ENCODE measurements at regions not wholly inside any gene's neighbourhood (a gene's known extent, or its start where the extent isn't known, plus 50 kb on each side); places are given as distances from the start of the nearest gene placed in this dataset.
"Not testable (repeated sequence)": the region's sequence is repeated elsewhere in the genome, so short reads cannot be mapped to it uniquely, and the experiment has no call there.

DNA sequence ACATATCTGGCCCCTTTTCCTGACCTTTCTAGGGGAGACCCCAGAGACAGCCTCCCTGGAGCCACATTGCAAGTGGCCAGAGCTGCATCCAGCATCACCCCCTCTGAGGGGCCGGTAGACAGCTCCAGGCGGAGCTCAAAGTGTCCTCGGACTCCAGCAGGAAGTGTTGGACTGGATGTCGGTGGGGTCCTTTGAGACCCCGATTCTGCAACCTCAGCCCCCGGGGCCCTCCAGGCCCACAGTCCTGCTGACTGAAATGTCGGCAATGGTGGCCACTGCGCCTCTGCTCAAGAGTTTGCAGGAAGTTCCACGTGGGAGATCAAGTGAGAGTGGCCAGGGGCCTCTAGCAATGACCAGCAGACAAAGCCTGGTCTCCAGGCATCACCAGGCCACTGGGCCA lies 115.9 kb upstream of the FOXD4L5 start:
- DNase-seq (ENCODE audit: low read depth): no peak
- POLR2A ChIA-PET: no interaction called here
- CTCF ChIA-PET: no interaction called here

GRCh38 chr9:65397763-65398719 lies 113.0 kb upstream of the FOXD4L5 start:
- DNase-seq (ENCODE audit: low read depth); POLR2A ChIA-PET; H3K36me3 ChIP-seq (ENCODE audit: control insufficient read depth, insufficient read depth, low read length); H3K4me3 ChIP-seq (ENCODE audit: low read depth, low read length); H3K27me3 ChIP-seq (ENCODE audit: control insufficient read depth, insufficient read depth, low read length); CTCF ChIA-PET: not testable (repeated sequence)

More for the DNA sequence above, 115.9 kb upstream of the FOXD4L5 start:
- no peaks in the 10 kb centered on the region for H3K27me3 ChIP-seq (ENCODE audit: control insufficient read depth, insufficient read depth, low read length)
- TF ChIP-seq, protein P1, sequence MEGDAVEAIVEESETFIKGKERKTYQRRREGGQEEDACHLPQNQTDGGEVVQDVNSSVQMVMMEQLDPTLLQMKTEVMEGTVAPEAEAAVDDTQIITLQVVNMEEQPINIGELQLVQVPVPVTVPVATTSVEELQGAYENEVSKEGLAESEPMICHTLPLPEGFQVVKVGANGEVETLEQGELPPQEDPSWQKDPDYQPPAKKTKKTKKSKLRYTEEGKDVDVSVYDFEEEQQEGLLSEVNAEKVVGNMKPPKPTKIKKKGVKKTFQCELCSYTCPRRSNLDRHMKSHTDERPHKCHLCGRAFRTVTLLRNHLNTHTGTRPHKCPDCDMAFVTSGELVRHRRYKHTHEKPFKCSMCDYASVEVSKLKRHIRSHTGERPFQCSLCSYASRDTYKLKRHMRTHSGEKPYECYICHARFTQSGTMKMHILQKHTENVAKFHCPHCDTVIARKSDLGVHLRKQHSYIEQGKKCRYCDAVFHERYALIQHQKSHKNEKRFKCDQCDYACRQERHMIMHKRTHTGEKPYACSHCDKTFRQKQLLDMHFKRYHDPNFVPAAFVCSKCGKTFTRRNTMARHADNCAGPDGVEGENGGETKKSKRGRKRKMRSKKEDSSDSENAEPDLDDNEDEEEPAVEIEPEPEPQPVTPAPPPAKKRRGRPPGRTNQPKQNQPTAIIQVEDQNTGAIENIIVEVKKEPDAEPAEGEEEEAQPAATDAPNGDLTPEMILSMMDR (IDR thresholded peaks at IDR 0.05; ENCODE audit: insufficient read depth, low read depth, low read length): no peak
- no peaks in the 10 kb centered on the region for H3K36me3 ChIP-seq (ENCODE audit: control insufficient read depth, insufficient read depth, low read length)
- H3K4me3 ChIP-seq (ENCODE audit: low read depth, low read length): no peak overlapping the region

GRCh38 chr9:65397226-65397625 lies 112.2 kb upstream of the FOXD4L5 start:
- POLR2A ChIA-PET; CTCF ChIA-PET; H3K27me3 ChIP-seq (ENCODE audit: control insufficient read depth, insufficient read depth, low read length); H3K36me3 ChIP-seq (ENCODE audit: control insufficient read depth, insufficient read depth, low read length); H3K4me3 ChIP-seq (ENCODE audit: low read depth, low read length); DNase-seq (ENCODE audit: low read depth): not testable (repeated sequence)

DNA sequence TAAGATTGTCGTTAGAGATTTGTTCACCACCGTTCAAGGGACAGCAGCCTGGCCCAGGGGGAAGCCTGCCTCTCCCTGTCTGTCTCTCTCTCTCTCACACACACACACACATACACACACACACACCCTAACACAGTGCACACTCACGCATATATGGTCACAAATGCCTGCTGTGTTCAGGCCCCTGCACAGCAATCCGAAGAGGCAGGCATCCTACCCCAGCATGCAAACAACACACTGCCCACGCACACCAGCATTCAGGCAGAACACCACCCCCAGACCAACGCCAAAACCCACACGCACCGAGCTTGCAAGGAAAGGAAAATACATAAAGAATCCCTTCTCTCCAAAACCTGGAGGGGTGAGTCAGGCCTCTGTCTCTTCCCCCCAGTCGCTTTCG lies 111.6 kb upstream of the FOXD4L5 start:
- POLR2A ChIA-PET; H3K27me3 ChIP-seq (ENCODE audit: control insufficient read depth, insufficient read depth, low read length); CTCF ChIA-PET; H3K4me3 ChIP-seq (ENCODE audit: low read depth, low read length); DNase-seq (ENCODE audit: low read depth); H3K36me3 ChIP-seq (ENCODE audit: control insufficient read depth, insufficient read depth, low read length): not testable (repeated sequence)

DNA sequence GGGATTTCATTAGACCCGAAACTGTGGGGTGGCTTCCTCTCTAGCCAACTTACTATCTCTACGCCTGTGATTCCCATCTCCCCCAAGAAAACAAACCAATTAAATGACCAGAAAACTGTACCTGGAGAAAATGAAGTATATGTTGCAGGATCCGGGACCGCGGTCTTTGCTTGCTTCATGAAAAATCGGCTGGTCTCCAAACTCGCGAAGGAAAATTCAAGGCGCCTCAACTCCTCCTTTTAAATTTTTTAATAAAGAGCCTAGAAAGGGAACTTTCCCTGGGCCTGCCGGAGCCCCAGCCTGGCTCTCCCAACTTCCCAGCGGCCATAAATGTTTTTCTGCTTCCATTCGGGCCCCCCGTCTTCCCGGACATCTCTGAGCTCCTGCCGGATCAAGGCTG lies 110.8 kb upstream of the FOXD4L5 start:
- H3K27me3 ChIP-seq (ENCODE audit: control insufficient read depth, insufficient read depth, low read length); H3K4me3 ChIP-seq (ENCODE audit: low read depth, low read length); CTCF ChIA-PET; DNase-seq (ENCODE audit: low read depth); POLR2A ChIA-PET; H3K36me3 ChIP-seq (ENCODE audit: control insufficient read depth, insufficient read depth, low read length): not testable (repeated sequence)

- POLR2A ChIA-PET; CTCF ChIA-PET; DNase-seq (ENCODE audit: low read depth); H3K4me3 ChIP-seq (ENCODE audit: low read depth, low read length); H3K36me3 ChIP-seq (ENCODE audit: control insufficient read depth, insufficient read depth, low read length); H3K27me3 ChIP-seq (ENCODE audit: control insufficient read depth, insufficient read depth, low read length): not testable (repeated sequence)
Observed at GRCh38 chr9:65395121-65395520, 110.1 kb upstream of the FOXD4L5 start.

GRCh38 chr9:65393111-65393810 lies 108.3 kb upstream of the FOXD4L5 start:
- DNase-seq (ENCODE audit: low read depth); POLR2A ChIA-PET; H3K4me3 ChIP-seq (ENCODE audit: low read depth, low read length); H3K27me3 ChIP-seq (ENCODE audit: control insufficient read depth, insufficient read depth, low read length); H3K36me3 ChIP-seq (ENCODE audit: control insufficient read depth, insufficient read depth, low read length); CTCF ChIA-PET: not testable (repeated sequence)

GRCh38 chr9:65392611-65393010 lies 107.6 kb upstream of the FOXD4L5 start:
- DNase-seq (ENCODE audit: low read depth); CTCF ChIA-PET; H3K4me3 ChIP-seq (ENCODE audit: low read depth, low read length); H3K27me3 ChIP-seq (ENCODE audit: control insufficient read depth, insufficient read depth, low read length); POLR2A ChIA-PET; H3K36me3 ChIP-seq (ENCODE audit: control insufficient read depth, insufficient read depth, low read length): not testable (repeated sequence)

- DNase-seq (ENCODE audit: low read depth); POLR2A ChIA-PET; H3K27me3 ChIP-seq (ENCODE audit: control insufficient read depth, insufficient read depth, low read length); CTCF ChIA-PET; H3K4me3 ChIP-seq (ENCODE audit: low read depth, low read length); H3K36me3 ChIP-seq (ENCODE audit: control insufficient read depth, insufficient read depth, low read length): not testable (repeated sequence)
Observed at GRCh38 chr9:65389710-65390109, 104.7 kb upstream of the FOXD4L5 start.

DNA sequence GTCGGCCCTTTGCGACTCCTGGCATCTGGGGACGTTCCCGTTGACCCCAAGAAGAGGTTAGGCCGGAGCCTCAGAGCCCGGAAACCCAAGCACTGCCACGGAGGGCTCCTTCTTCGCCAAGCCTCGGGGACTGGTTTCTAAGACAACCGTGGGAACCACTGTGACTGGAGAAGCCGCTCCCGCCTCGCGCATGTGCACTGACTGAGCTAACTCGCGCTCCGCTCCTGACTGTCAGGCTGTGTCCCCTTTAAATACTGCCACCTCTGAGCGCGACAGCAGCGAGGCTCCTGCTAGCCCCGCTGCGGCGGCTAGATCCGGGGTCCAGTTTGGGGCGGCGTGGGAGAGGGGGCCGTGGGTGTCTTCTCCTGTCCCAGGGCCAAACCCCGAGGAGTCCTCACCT lies 104.2 kb upstream of the FOXD4L5 start:
- DNase-seq (ENCODE audit: low read depth); H3K36me3 ChIP-seq (ENCODE audit: control insufficient read depth, insufficient read depth, low read length); CTCF ChIA-PET; H3K4me3 ChIP-seq (ENCODE audit: low read depth, low read length); POLR2A ChIA-PET; H3K27me3 ChIP-seq (ENCODE audit: control insufficient read depth, insufficient read depth, low read length): not testable (repeated sequence)

DNA sequence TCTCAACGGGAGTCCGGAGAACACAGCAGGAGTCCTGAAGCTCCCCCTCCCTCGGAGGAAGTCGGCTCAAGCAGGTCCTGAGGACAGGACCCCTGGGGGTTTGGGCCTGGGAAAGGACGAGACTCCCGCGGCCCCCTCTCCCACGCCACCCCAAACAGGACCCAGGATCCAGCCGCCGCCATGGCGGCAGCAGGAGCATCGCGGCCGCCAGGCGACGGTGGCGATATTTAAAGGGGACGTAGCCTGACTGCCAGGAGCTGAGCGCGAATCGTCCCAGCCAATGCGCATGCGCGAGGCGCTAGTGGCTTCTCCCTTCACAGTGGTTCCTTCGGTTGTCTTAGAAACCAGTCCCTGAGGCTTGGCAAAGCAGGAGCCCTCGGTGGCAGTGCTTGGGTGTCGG lies 101.7 kb upstream of the FOXD4L5 start:
- peak; percentile 21 for DNase-seq (ENCODE audit: low read depth)
- H3K27me3 ChIP-seq (ENCODE audit: control insufficient read depth, insufficient read depth, low read length); H3K36me3 ChIP-seq (ENCODE audit: control insufficient read depth, insufficient read depth, low read length); CTCF ChIA-PET; POLR2A ChIA-PET: not testable (repeated sequence)
- H3K4me3 ChIP-seq (ENCODE audit: low read depth, low read length): peak overlapping the region; percentile 31

- H3K36me3 ChIP-seq (ENCODE audit: control insufficient read depth, insufficient read depth, low read length); POLR2A ChIA-PET; H3K27me3 ChIP-seq (ENCODE audit: control insufficient read depth, insufficient read depth, low read length); DNase-seq (ENCODE audit: low read depth); CTCF ChIA-PET: not testable (repeated sequence)
- H3K4me3 ChIP-seq (ENCODE audit: low read depth, low read length): 0 out of 2 replicates have a peak overlapping the region, but pooled peaks have one; percentile 25
Observed at GRCh38 chr9:65386191-65386590, 101.2 kb upstream of the FOXD4L5 start.

Measured in BJ (cell line).